CD4-positive, CD25-positive, alpha-beta regulatory T cell (primary cell): ENCODE measurements at regions not wholly inside any gene's neighbourhood (a gene's known extent, or its start where the extent isn't known, plus 50 kb on each side); places are given as distances from the start of the nearest gene placed in this dataset.
A peak's percentile ranks its signal among the peaks of the same experiment; 100 is the strongest.

Experiments used
- ATAC-seq, 2 donors: fragments of 150-1000 bp; cut with Tn5 transposase; one replicate each; pipeline ENCODE4 v1.10.0; 2021; ENCODE audit warnings: low read depth in 2 of 2, moderate number of reproducible peaks in 2 of 2, moderate library complexity in 1 of 2
- DNase-seq, 3 donors: peaks; one replicate each; pipeline versions ENCODE4 v3.0.0 to v3.0.0-alpha.2; 2012 to 2022; ENCODE audit warnings: mixed read lengths in 1 of 3
- H3K27ac ChIP-seq: one replicate; pipeline ENCODE4 v1.7.0; 2013; ENCODE audit warnings: mild to moderate bottlenecking, low read length; ENCODE audit not compliant: insufficient read depth, poor library complexity, severe bottlenecking
- H3K27me3 ChIP-seq: one replicate; pipeline ENCODE4 v1.7.0; 2013; ENCODE audit warnings: low read length; ENCODE audit not compliant: control insufficient read depth, insufficient read depth
- H3K36me3 ChIP-seq: one replicate; pipeline ENCODE4 v1.7.0; 2013; ENCODE audit warnings: mild to moderate bottlenecking, low read length, moderate library complexity; ENCODE audit not compliant: control insufficient read depth, insufficient read depth
- H3K4me1 ChIP-seq: 2 replicates; pipeline ENCODE4 v1.7.0; 2013; ENCODE audit warnings: mild to moderate bottlenecking, low read length; ENCODE audit not compliant: insufficient read depth, control insufficient read depth, poor library complexity, severe bottlenecking
- H3K4me3 ChIP-seq: one replicate; pipeline ENCODE4 v1.7.0; 2013; ENCODE audit warnings: low read depth, mild to moderate bottlenecking, low read length, moderate library complexity
- H3K9me3 ChIP-seq, 2 experiments: 1 replicate in 1 of 2; 2 replicates in 1 of 2; pipeline ENCODE4 v1.7.0; 2013; ENCODE audit warnings: low read length in 2 of 2, mild to moderate bottlenecking in 1 of 2, moderate library complexity in 1 of 2; ENCODE audit not compliant: control insufficient read depth in 2 of 2
- H3K27ac Mint-ChIP-seq, 3 donors: one replicate each; pipeline ENCODE4 v1.8.0; 2020 to 2022; ENCODE audit warnings: mild to moderate bottlenecking in 3 of 3, mixed read lengths in 3 of 3, moderate library complexity in 2 of 3
- H3K27me3 Mint-ChIP-seq: one replicate; pipeline ENCODE4 v1.8.0; 2022; ENCODE audit warnings: mild to moderate bottlenecking, mixed read lengths
- H3K36me3 Mint-ChIP-seq: one replicate; pipeline ENCODE4 v1.8.0; 2020; ENCODE audit warnings: mixed read lengths
- H3K4me1 Mint-ChIP-seq, 4 donors: one replicate each; pipeline ENCODE4 v1.8.0; 2020 to 2022; ENCODE audit warnings: mixed read lengths in 4 of 4, mild to moderate bottlenecking in 1 of 4
- H3K4me3 Mint-ChIP-seq, 4 donors: one replicate each; pipeline ENCODE4 v1.8.0; 2020 to 2022; ENCODE audit warnings: mild to moderate bottlenecking in 4 of 4, mixed read lengths in 4 of 4, moderate library complexity in 3 of 4
- H3K9me3 Mint-ChIP-seq, 7 donors: one replicate each; pipeline ENCODE4 v1.8.0; 2020 to 2022; ENCODE audit warnings: mixed read lengths in 7 of 7, mild to moderate bottlenecking in 3 of 7, moderate library complexity in 2 of 7

- no peak overlapping the region for H3K4me3 Mint-ChIP-seq
- H3K27me3 Mint-ChIP-seq: peaks cover 17% of the 10 kb centered on the region
- no peaks in the 10 kb centered on the region for H3K36me3 Mint-ChIP-seq
- ATAC-seq (no peak), DNase-seq (no peak)
- Histone ChIP-seq H3K9me3 (peaks cover 4% of the 10 kb centered on the region in 2 experiments), H3K4me3 (no peak overlapping the region), H3K4me1 (no peaks in the 10 kb centered on the region), H3K27me3 (no peaks in the 10 kb centered on the region), H3K27ac (no peak overlapping the region), H3K36me3 (no peaks in the 10 kb centered on the region)
- H3K9me3 Mint-ChIP-seq: peaks cover 0 to 5% (median 0%) of the 10 kb centered on the region in 7 donors
- no peak overlapping the region for H3K27ac Mint-ChIP-seq
- H3K4me1 Mint-ChIP-seq: no peaks in the 10 kb centered on the region
Measured at GRCh38 chr14:36083317-36083716, 93.2 kb downstream of the PTCSC3 start.

- peaks cover 0 to 8% (median 0%) of the 10 kb centered on the region in 7 donors for H3K9me3 Mint-ChIP-seq
- no peak overlapping the region for H3K4me3 Mint-ChIP-seq
- Histone ChIP-seq H3K27ac (no peak overlapping the region), H3K4me1 (no peaks in the 10 kb centered on the region), H3K27me3 (peaks cover 2% of the 10 kb centered on the region), H3K4me3 (no peak overlapping the region), H3K36me3 (no peaks in the 10 kb centered on the region), H3K9me3 (peaks cover 4 to 7% of the 10 kb centered on the region in 2 experiments)
- DNase-seq (no peak), ATAC-seq (no peak)
- peaks cover 25% of the 10 kb centered on the region for H3K27me3 Mint-ChIP-seq
- H3K27ac Mint-ChIP-seq: no peak overlapping the region
- H3K4me1 Mint-ChIP-seq: no peaks in the 10 kb centered on the region
- no peaks in the 10 kb centered on the region for H3K36me3 Mint-ChIP-seq
Measured at GRCh38 chr14:36078080-36078479, 98.4 kb downstream of the PTCSC3 start.

- Mint-ChIP-seq H3K27ac (no peak overlapping the region), H3K4me3 (no peak overlapping the region), H3K4me1 (no peaks in the 10 kb centered on the region), H3K36me3 (no peaks in the 10 kb centered on the region), H3K27me3 (peaks cover 23% of the 10 kb centered on the region), H3K9me3 (peaks cover 0 to 8% (median 0%) of the 10 kb centered on the region in 7 donors)
- Histone ChIP-seq H3K27ac (no peak overlapping the region), H3K36me3 (no peaks in the 10 kb centered on the region), H3K27me3 (peaks cover 4% of the 10 kb centered on the region), H3K9me3 (peaks cover 4 to 7% of the 10 kb centered on the region in 2 experiments), H3K4me1 (no peaks in the 10 kb centered on the region), H3K4me3 (no peak overlapping the region)
- DNase-seq: no peak
- no peak for ATAC-seq
Measured at GRCh38 chr14:36076197-36076596, 100.3 kb downstream of the PTCSC3 start.

- no peaks in the 10 kb centered on the region for H3K4me1 ChIP-seq
- no peak overlapping the region for H3K27ac ChIP-seq
- Mint-ChIP-seq H3K27me3 (peaks cover 17% of the 10 kb centered on the region), H3K4me3 (no peak overlapping the region), H3K9me3 (peaks cover 0 to 8% (median 0%) of the 10 kb centered on the region in 7 donors), H3K4me1 (no peaks in the 10 kb centered on the region), H3K27ac (no peak overlapping the region), H3K36me3 (no peaks in the 10 kb centered on the region)
- DNase-seq (no peak), ATAC-seq (no peak)
- H3K36me3 ChIP-seq: no peaks in the 10 kb centered on the region
- H3K9me3 ChIP-seq: peaks cover 4 to 7% of the 10 kb centered on the region in 2 experiments
- no peak overlapping the region for H3K4me3 ChIP-seq
- peaks cover 7% of the 10 kb centered on the region for H3K27me3 ChIP-seq
Measured at GRCh38 chr14:36075203-36075602, 101.3 kb downstream of the PTCSC3 start.

- no peak for ATAC-seq
- Histone ChIP-seq H3K4me3 (no peak overlapping the region), H3K36me3 (no peaks in the 10 kb centered on the region), H3K27me3 (peaks cover 8% of the 10 kb centered on the region), H3K4me1 (no peaks in the 10 kb centered on the region), H3K9me3 (no peaks in the 10 kb centered on the region), H3K27ac (no peak overlapping the region)
- Mint-ChIP-seq H3K4me1 (no peaks in the 10 kb centered on the region), H3K4me3 (no peak overlapping the region), H3K27me3 (peaks cover 22% of the 10 kb centered on the region), H3K36me3 (no peaks in the 10 kb centered on the region), H3K27ac (no peak overlapping the region), H3K9me3 (no peaks in the 10 kb centered on the region)
- DNase-seq: no peak
Measured at GRCh38 chr14:36070720-36071043, 105.8 kb downstream of the PTCSC3 start.

- Mint-ChIP-seq H3K4me3 (no peak overlapping the region), H3K27me3 (peaks cover 22% of the 10 kb centered on the region), H3K9me3 (no peaks in the 10 kb centered on the region), H3K27ac (no peak overlapping the region), H3K36me3 (no peaks in the 10 kb centered on the region), H3K4me1 (no peaks in the 10 kb centered on the region)
- Histone ChIP-seq H3K27ac (no peak overlapping the region), H3K36me3 (no peaks in the 10 kb centered on the region), H3K27me3 (peaks cover 8% of the 10 kb centered on the region), H3K4me1 (no peaks in the 10 kb centered on the region), H3K9me3 (no peaks in the 10 kb centered on the region), H3K4me3 (no peak overlapping the region)
- no peak for ATAC-seq
- peak in 1 of 3 donors; percentile 47 for DNase-seq
Measured at GRCh38 chr14:36070031-36070719, 106.3 kb downstream of the PTCSC3 start.

GRCh38 chr14:36069535-36069900, 107.0 kb downstream of the PTCSC3 start:
- H3K27ac ChIP-seq: no peak overlapping the region
- ATAC-seq (peak in 1 of 2 donors; percentile 53), DNase-seq (peak; percentile 4 to 43 (median 26))
- Mint-ChIP-seq H3K9me3 (no peaks in the 10 kb centered on the region), H3K27me3 (peaks cover 28% of the 10 kb centered on the region), H3K4me3 (no peak overlapping the region), H3K27ac (no peak overlapping the region), H3K36me3 (no peaks in the 10 kb centered on the region), H3K4me1 (no peaks in the 10 kb centered on the region)
- no peaks in the 10 kb centered on the region for H3K4me1 ChIP-seq
- H3K9me3 ChIP-seq: no peaks in the 10 kb centered on the region
- H3K36me3 ChIP-seq: no peaks in the 10 kb centered on the region
- peaks cover 10% of the 10 kb centered on the region for H3K27me3 ChIP-seq
- no peak overlapping the region for H3K4me3 ChIP-seq

GRCh38 chr14:36068777-36069534, 107.6 kb downstream of the PTCSC3 start:
- no peaks in the 10 kb centered on the region for H3K9me3 Mint-ChIP-seq
- Histone ChIP-seq H3K27ac (no peak overlapping the region), H3K9me3 (no peaks in the 10 kb centered on the region), H3K4me1 (no peaks in the 10 kb centered on the region), H3K36me3 (no peaks in the 10 kb centered on the region), H3K27me3 (peaks cover 10% of the 10 kb centered on the region), H3K4me3 (no peak overlapping the region)
- H3K4me1 Mint-ChIP-seq: no peaks in the 10 kb centered on the region
- no peak overlapping the region for H3K4me3 Mint-ChIP-seq
- no peak overlapping the region for H3K27ac Mint-ChIP-seq
- DNase-seq (no peak), ATAC-seq (no peak)
- H3K36me3 Mint-ChIP-seq: no peaks in the 10 kb centered on the region
- H3K27me3 Mint-ChIP-seq: peaks cover 23% of the 10 kb centered on the region
